GM20000 (cell line): ENCODE measurements at regions not wholly inside any gene's neighbourhood (a gene's known extent, or its start where the extent isn't known, plus 50 kb on each side); places are given as distances from the start of the nearest gene placed in this dataset.
A peak's percentile ranks its signal among the peaks of the same experiment; 100 is the strongest.

Experiments
- DNase-seq: peaks from one replicate; pipeline ENCODE4 v3.0.0; 2012; ENCODE audit warnings: low spot score
- TF ChIP-seq, protein P1 (sequence below): IDR thresholded peaks from 2 replicates; pipeline ENCODE4 v1.5.1; 2012; ENCODE audit warnings: mild to moderate bottlenecking, control low read depth; ENCODE audit errors: extremely low read depth, missing control alignments

DNA sequence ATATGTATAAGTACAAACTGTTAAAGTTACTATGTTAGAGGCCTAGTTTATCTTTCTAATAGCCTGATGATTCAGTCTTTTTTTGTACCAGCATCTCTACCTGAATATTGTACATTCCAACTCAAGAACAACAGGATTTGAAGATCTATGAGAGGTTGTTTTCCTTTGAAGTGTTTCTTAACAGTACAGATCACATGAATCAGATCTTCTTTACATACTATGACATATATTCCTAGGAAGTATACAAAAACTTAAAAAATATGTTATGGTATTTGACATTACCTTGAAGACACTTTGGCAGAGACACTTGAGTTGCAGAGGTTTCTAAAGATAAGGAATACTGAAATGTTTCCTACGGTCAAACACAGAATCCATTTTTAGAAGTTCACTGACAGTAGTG lies 1280.9 kb downstream of the KCNT2 start:
- TF ChIP-seq, protein P1, sequence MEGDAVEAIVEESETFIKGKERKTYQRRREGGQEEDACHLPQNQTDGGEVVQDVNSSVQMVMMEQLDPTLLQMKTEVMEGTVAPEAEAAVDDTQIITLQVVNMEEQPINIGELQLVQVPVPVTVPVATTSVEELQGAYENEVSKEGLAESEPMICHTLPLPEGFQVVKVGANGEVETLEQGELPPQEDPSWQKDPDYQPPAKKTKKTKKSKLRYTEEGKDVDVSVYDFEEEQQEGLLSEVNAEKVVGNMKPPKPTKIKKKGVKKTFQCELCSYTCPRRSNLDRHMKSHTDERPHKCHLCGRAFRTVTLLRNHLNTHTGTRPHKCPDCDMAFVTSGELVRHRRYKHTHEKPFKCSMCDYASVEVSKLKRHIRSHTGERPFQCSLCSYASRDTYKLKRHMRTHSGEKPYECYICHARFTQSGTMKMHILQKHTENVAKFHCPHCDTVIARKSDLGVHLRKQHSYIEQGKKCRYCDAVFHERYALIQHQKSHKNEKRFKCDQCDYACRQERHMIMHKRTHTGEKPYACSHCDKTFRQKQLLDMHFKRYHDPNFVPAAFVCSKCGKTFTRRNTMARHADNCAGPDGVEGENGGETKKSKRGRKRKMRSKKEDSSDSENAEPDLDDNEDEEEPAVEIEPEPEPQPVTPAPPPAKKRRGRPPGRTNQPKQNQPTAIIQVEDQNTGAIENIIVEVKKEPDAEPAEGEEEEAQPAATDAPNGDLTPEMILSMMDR, result no peak
- DNase-seq, result no peak

DNA sequence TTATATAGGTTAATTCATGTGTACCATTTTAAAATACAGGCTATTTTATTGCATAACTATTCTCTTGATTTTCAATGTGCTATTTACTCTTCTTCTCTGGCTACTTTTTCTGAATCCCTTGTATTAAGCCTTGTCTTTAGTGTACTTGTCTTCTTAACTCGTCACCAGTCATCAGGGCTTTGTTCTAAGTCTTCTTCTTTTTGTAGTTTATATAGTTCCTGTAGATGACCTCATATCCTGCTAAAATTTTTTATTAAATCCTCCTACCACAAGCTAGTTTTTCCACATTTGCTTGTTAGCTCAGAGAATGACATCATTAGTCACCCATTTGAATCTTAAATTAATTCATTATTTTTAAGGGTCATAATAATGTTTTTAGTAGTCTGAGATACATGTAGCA lies 1281.9 kb downstream of the KCNT2 start:
- no peak for DNase-seq
- TF ChIP-seq, protein P1, result no peak

DNA sequence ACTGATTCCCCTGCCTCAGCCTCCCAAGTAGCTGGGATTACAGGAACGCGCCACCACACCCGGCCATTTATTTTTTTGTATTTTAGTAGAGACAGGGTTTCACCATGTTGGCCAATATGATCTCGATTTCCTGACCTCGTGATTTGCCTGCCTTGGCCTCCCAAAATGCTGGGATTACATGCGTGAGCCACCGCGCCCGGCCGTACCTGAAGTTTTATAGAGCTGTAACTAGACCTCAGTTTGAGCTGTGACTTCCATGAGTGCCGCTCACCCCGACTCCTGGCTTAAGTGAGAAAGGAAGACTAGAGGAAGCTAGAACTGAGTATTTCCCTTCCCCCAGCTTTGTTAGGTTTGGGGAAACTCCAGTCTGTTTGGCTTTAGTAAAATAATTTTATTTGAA lies 1283.1 kb downstream of the KCNT2 start:
- DNase-seq, result no peak
- TF ChIP-seq, protein P1, result no peak

DNA sequence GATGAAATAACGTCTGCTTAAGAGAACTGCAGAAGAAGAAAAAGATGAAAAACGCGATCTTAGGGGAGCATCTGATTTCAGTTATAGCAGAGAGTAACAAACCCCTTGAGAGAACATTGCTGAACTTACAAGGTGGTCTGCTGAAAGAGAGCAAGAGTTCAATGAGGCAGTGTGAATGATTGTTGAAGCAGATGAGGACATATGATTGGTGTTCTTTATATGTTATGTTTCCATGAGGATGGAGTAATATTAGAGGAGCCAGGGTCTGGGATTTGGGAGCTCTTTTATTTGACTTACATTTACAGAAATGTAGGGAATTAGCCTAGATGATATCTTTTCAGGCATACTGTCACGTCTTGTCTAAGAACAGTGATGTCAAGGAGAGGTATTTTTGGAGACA lies 1302.0 kb downstream of the KCNT2 start:
- TF ChIP-seq, protein P1, result no peak

DNA sequence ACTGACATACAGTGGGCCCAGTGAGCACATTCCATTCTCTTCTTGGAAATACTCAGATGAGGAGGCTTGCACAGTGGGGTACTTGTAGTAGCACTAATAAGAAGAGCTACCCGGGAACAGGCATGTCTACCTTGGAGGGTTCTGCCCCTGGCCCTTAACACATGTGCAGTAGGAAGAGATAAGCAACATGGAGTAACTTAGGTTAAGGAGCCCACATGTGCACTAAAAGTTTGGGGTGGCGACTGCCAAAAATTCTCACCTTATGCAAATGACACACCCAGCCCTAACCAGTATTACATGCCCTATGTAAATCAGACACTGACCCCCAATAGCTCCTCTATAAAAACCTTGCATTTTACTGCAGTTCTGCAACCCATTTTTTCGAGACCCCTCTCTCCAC lies 1313.3 kb downstream of the KCNT2 start:
- TF ChIP-seq, protein P1, result no peak
- no peak for DNase-seq

More for the DNA sequence above, 1302.0 kb downstream of the KCNT2 start:
- DNase-seq, result no peak

DNA sequence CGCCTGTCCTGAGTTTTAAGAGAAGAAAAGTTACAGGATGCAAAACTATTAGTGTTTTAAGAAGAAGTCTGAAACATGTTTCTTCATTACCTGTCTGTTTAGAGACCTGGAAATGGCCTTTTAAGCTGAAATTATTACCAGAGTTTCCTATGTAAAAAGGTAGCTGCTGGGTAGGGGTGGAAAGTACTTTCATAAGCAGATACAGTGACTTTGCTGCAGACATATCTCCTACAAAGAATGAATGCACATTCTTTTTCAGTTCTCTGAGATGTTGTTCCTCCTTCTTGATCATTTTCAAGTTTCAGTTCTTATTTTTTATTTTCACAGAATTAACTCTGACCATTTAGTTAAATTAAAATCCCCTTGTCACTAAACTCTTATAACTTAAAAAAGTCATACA lies 1329.6 kb downstream of the KCNT2 start:
- peak; percentile 2 for DNase-seq
- TF ChIP-seq, protein P1, result no peak

DNA sequence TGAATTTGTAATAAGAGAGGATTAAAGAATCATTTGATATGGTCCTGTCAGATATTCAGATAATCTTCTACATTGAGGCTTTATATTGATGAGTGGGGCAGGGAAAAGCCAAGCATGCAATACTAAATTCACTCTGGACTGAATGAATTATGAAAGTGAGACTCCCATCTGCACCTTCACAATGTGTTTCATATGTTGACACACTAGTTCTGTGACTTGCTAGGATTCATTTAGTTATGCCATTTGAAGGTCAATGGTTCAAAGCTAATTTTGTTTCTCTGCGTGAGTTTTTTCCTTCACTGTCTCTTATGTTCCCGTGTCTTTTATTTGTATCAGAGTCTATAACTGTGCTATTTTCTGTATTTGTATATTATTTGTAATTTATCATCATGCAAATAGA lies 1332.5 kb downstream of the KCNT2 start:
- TF ChIP-seq, protein P1, result no peak
- no peak for DNase-seq

DNA sequence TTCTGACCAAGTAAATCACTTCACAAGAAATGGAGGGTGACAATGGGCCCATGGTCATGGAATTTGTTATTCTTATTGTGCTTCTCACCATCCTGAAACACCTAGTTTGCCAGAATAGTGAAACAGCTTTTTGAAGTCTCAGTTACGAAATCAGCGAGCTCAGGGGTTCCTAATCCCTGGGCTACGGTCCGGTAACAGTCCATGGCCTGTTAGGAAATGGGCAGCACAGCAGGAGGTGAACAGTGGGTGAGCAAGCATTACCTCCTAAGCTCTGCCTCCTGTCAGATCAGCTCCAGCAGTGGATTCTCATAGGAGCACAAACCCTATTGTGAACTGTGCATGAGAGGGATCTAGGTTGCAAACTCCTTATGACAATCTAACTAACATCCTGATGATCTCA lies 1356.3 kb downstream of the KCNT2 start:
- no peak for DNase-seq
- TF ChIP-seq, protein P1, result no peak
